Prostate gland (tissue), 2 donors: ENCODE measurements at regions not wholly inside any gene's neighbourhood (a gene's known extent, or its start where the extent isn't known, plus 50 kb on each side); places are given as distances from the start of the nearest gene placed in this dataset.

Experiments
- DNase-seq: peaks from one replicate; pipeline ENCODE4 v3.0.0-alpha.2; 2019; ENCODE audit warnings: low spot score
- H3K27ac ChIP-seq, 2 donors: fragments of 200-600 bp; sonication (generic); 2 replicates each; pipeline ENCODE4 v1.5.1; 2017 to 2019
- H3K27me3 ChIP-seq: fragments of 200-600 bp; sonication (generic); replicated peaks from 2 replicates; pipeline ENCODE4 v1.5.1; 2019; ENCODE audit not compliant: insufficient read depth
- H3K36me3 ChIP-seq, 2 donors: fragments of 200-600 bp; sonication (generic); 1 replicate in 1 of 2; 2 replicates in 1 of 2; pipeline versions ENCODE4 v1.5.1 to v1.8.1; 2017 to 2019
- H3K4me1 ChIP-seq: fragments of 200-600 bp; sonication (generic); replicated peaks from 2 replicates; pipeline ENCODE4 v1.5.1; 2019
- H3K4me3 ChIP-seq, 2 donors: fragments of 200-600 bp; sonication (generic); 2 replicates each; pipeline ENCODE4 v1.5.1; 2017 to 2019
- H3K9me3 ChIP-seq: fragments of 200-600 bp; sonication (generic); 2 replicates; pipeline ENCODE4 v1.5.1; 2017
- POLR2A ChIP-seq: fragments of 450-650 bp; IDR thresholded peaks from one replicate; pipeline ENCODE4 v1.6.1; 2016; ENCODE audit warnings: antibody characterized with exemption, mild to moderate bottlenecking
- POLR2AphosphoS5 ChIP-seq: sonication (generic); formaldehyde crosslinking; IDR thresholded peaks from one replicate; pipeline ENCODE4 v1.6.1; 2017; ENCODE audit warnings: antibody characterized with exemption
- WGBS: methylation state at CpG from one replicate; pipeline ENCODE4 v1.1.5; 2018; 5-methylcytosine and 5-hydroxymethylcytosine counted together
- intact Hi-C: fragments of 100-400 bp; cut with DNase I; formaldehyde crosslinking; loops from one replicate; pipeline ENCODE4 v1.14.2; 2022
- TF ChIP-seq, protein P1 (sequence below), 4 experiments: fragments of 200-600 bp in 2 of 4; fragments of 450-650 bp in 2 of 4; sonication (generic) in 2 of 4; IDR thresholded peaks; 1 replicate in 3 of 4; 2 replicates in 1 of 4; pipeline ENCODE4 v1.5.1; 2016 to 2019; ENCODE audit warnings: antibody characterized with exemption in 4 of 4, mild to moderate bottlenecking in 2 of 4, moderate library complexity in 2 of 4

DNA sequence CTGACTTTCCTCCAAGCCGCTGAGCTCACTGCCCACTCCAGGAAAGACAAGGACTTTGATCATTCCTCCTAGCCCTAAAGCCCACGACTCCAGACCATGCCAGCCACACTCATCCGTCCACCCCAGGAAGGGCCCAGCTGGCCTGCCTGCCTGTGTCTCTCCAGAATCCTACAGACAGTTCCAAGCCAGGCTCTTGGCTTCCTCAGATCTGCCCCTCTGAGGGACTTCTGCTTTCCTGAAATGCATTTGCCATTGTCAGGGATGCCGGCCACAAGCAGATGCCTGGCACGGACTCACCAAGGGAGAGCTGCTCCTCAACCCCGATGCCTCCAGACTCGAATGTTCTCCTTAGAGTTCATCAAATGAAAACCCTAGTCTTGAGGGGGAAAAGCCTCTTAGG is 155.8 kb downstream of the OAT start:
- Histone ChIP-seq H3K36me3 (no peaks in the 10 kb centered on the region), H3K9me3 (no peaks in the 10 kb centered on the region), H3K27ac (no peak overlapping the region), H3K27me3 (no peaks in the 10 kb centered on the region), H3K4me1 (no peaks in the 10 kb centered on the region), H3K4me3 (no peak overlapping the region)
- intact Hi-C loops: no loop called here
- WGBS: 89% methylated on average over 7 of the region's 7 CpGs
- no peak for DNase-seq
- TF ChIP-seq POLR2AphosphoS5 (no peak), POLR2A (no peak)
- TF ChIP-seq, protein P1, sequence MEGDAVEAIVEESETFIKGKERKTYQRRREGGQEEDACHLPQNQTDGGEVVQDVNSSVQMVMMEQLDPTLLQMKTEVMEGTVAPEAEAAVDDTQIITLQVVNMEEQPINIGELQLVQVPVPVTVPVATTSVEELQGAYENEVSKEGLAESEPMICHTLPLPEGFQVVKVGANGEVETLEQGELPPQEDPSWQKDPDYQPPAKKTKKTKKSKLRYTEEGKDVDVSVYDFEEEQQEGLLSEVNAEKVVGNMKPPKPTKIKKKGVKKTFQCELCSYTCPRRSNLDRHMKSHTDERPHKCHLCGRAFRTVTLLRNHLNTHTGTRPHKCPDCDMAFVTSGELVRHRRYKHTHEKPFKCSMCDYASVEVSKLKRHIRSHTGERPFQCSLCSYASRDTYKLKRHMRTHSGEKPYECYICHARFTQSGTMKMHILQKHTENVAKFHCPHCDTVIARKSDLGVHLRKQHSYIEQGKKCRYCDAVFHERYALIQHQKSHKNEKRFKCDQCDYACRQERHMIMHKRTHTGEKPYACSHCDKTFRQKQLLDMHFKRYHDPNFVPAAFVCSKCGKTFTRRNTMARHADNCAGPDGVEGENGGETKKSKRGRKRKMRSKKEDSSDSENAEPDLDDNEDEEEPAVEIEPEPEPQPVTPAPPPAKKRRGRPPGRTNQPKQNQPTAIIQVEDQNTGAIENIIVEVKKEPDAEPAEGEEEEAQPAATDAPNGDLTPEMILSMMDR (IDR thresholded peaks at IDR 0.05): no peak

DNA sequence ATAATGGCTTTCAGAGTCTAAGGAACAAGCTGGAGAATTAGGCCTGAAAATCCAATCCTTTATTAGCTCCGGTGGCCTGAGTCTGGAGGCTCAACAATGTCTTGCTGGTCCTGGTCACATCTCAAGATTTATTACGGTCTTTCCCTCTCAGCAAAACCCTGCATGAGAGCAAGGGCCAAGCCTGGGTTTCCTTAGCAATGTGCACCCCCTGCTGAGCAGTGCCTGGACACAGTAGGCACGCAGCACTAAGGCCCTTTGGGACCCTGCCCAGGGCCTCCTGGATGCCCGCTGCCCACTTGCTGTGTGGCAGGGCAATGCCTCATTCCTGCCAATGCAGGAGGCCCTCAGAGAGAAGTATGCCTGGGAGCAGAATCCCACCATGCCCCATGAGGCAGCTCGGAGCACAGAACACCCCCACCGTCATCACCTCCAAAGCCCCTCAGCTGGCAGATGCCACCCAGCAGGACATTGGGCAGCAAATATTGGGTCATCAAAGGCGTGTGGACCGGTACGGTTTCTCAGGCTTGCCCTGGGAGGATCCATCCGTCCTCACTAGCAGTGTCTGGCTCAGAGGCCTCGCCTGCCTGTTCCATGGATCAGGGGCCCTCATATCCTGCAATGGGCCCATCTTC is 156.4 kb downstream of the OAT start:
- Histone ChIP-seq H3K27ac (no peak overlapping the region), H3K9me3 (no peaks in the 10 kb centered on the region), H3K4me3 (no peak overlapping the region), H3K27me3 (no peaks in the 10 kb centered on the region), H3K36me3 (no peaks in the 10 kb centered on the region), H3K4me1 (no peaks in the 10 kb centered on the region)
- TF ChIP-seq POLR2A (no peak), POLR2AphosphoS5 (no peak)
- TF ChIP-seq, protein P1 (IDR thresholded peaks at IDR 0.05): no peak
- no peak for DNase-seq
- 90% methylated on average over 10 of the region's 11 CpGs for WGBS
- intact Hi-C loops: no loop called here

DNA sequence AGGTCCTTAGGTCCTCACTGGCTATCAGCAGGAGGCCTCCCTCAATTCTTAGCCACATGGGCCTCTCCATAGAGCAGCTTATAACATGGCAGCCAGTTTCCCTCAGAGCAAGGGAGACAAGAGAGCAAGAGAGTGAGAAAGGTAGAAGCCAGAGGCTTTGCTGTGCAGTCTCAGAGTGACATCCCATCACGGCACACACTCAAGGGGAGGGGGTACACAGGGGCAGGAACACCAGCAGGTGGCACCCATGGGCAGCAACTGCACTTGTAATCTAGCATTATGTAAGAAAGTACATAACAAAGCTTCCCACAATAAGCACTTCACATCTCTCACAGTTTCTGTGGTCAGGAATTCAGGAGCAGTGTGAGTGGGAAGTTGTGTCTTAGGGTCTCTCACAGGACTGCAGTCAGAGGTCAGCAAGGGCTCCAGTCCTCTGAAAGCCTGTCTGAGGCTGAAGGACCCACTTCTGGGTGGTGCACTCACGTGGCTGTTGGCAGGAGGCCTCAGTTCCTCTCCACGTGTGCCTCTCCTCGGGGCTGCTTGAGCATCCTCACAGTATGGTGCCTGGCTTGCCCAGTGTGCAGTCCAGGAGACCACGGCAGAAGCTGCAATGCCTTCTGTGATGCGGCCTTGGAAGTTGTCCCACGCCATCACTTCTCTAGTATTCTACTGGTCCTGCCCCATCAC is 159.4 kb downstream of the OAT start:
- Histone ChIP-seq H3K36me3 (no peaks in the 10 kb centered on the region), H3K27me3 (no peaks in the 10 kb centered on the region), H3K4me3 (no peak overlapping the region), H3K9me3 (no peaks in the 10 kb centered on the region), H3K4me1 (no peaks in the 10 kb centered on the region), H3K27ac (no peak overlapping the region)
- intact Hi-C loops: no loop called here
- 87% methylated on average over 7 of the region's 7 CpGs for WGBS
- no peak for DNase-seq
- TF ChIP-seq, protein P1 (IDR thresholded peaks at IDR 0.05): no peak
- no peak for TF ChIP-seq POLR2AphosphoS5
- TF ChIP-seq POLR2A: no peak

DNA sequence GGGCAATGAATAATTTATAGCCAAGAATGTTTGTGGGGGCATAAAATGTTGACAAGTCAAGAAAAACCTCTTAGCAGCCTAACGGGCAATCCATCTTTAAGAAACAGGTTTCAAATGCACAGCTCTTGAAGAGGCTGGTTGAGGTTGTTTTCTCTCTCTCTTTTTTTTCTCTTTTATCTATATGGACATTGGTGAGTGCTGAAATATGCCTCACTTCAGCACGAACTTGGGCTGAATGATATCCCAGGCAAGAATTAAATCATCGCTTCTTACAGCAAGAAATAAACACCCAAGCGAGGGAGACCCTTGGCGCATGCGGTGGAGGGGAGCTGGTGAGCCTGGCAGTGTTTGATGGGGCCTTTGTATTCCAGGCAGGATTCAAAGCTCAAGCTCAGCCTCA is 160.9 kb downstream of the OAT start:
- DNase-seq: no peak
- TF ChIP-seq POLR2A (no peak), POLR2AphosphoS5 (no peak)
- TF ChIP-seq, protein P1 (IDR thresholded peaks at IDR 0.05): no peak
- WGBS: 66% methylated on average over 6 of the region's 6 CpGs
- Histone ChIP-seq H3K9me3 (no peaks in the 10 kb centered on the region), H3K27ac (no peak overlapping the region), H3K27me3 (no peaks in the 10 kb centered on the region), H3K4me1 (no peaks in the 10 kb centered on the region), H3K4me3 (no peak overlapping the region), H3K36me3 (no peaks in the 10 kb centered on the region)
- intact Hi-C loops: no loop called here

DNA sequence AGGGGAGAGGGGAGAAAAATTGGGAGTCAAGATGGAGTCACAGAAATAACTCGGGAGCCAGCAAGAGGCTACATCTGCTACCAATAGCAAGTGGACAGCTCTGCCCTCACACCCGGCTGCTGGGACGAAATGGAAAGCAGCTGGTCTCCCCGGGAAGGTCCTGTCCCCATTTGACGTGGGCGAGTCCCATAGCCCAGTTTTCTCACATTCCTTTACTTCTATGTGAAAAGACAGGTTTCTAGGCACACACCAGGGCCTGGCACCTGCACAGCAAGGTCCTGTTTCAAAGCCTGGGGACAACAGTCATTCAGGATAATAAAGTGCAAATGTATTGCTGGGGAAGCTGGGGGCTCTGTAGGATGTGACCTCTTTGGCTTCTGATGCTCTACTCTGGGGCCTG is 162.6 kb downstream of the OAT start:
- Histone ChIP-seq H3K36me3 (no peaks in the 10 kb centered on the region), H3K4me1 (no peaks in the 10 kb centered on the region), H3K9me3 (no peaks in the 10 kb centered on the region), H3K4me3 (no peak overlapping the region), H3K27ac (no peak overlapping the region), H3K27me3 (no peaks in the 10 kb centered on the region)
- intact Hi-C loops: no loop called here
- WGBS: 60% methylated on average over 6 of the region's 6 CpGs
- TF ChIP-seq, protein P1 (IDR thresholded peaks at IDR 0.05): no peak
- TF ChIP-seq POLR2A (no peak), POLR2AphosphoS5 (no peak)
- no peak for DNase-seq
